ENCODE measurements at regions not wholly inside any gene's neighbourhood (a gene's known extent, or its start where the extent isn't known, plus 50 kb on each side); places are given as distances from the start of the nearest gene placed in this dataset.

DNA sequence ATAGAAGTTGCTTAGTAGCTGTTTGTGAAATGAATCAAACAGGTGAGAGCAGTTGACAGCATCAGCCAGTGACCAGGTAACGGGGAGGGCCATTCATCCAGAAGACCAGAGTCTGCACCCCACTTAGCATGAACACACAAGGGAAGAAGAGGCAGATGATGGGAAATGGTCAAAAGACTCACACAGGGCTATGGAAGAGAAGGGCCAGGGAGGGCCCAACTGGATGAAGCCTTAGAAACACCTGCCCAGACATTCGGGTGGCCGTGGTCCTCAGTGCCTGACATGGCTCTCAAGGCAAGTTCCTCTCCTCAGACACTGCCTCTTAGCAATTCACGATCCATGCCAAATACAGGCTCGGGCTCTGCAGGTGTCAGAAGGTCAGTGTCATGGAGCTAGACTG lies 354.1 kb downstream of the TCERG1L start:
- H3K27me3 ChIP-seq (ENCODE audit: insufficient read depth, low read length) = no peaks in the 10 kb centered on the region
- H3K9ac ChIP-seq (ENCODE audit: extremely low read depth, insufficient read length, low read length) = no peak overlapping the region
- Mint-ChIP-seq H3K36me3 (ENCODE audit: insufficient read depth in 1 of 3, low read depth in 3 of 3) (no peaks in the 10 kb centered on the region; a peak in 1 of 7 replicates), H3K4me3 (no peak overlapping the region), H3K27me3 (ENCODE audit: low read depth) (peaks cover 3% of the 10 kb centered on the region; the same call in 1 of the 2 replicates), H3K27ac (no peak overlapping the region), H3K4me1 (peaks cover 4 to 9% of the 10 kb centered on the region in 2 experiments), H3K9me3 (no peaks in the 10 kb centered on the region; a peak in 2 of 5 replicates)
- H3K23ac ChIP-seq (ENCODE audit: insufficient read length, low read depth, low read length) = no peak overlapping the region
- no peak overlapping the region for H3T11ph ChIP-seq (ENCODE audit: low read length)
- no peak overlapping the region for H3K4me2 ChIP-seq (ENCODE audit: insufficient read depth, insufficient read length, low read length)
- TF ChIP-seq, protein P1, sequence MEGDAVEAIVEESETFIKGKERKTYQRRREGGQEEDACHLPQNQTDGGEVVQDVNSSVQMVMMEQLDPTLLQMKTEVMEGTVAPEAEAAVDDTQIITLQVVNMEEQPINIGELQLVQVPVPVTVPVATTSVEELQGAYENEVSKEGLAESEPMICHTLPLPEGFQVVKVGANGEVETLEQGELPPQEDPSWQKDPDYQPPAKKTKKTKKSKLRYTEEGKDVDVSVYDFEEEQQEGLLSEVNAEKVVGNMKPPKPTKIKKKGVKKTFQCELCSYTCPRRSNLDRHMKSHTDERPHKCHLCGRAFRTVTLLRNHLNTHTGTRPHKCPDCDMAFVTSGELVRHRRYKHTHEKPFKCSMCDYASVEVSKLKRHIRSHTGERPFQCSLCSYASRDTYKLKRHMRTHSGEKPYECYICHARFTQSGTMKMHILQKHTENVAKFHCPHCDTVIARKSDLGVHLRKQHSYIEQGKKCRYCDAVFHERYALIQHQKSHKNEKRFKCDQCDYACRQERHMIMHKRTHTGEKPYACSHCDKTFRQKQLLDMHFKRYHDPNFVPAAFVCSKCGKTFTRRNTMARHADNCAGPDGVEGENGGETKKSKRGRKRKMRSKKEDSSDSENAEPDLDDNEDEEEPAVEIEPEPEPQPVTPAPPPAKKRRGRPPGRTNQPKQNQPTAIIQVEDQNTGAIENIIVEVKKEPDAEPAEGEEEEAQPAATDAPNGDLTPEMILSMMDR (conservative IDR thresholded peaks at IDR 0.05) = no peak
- H3K9me3 ChIP-seq (ENCODE audit: control insufficient read depth, low read depth, low read length) = no peaks in the 10 kb centered on the region
- H3K56ac ChIP-seq (ENCODE audit: insufficient read length, low read depth, low read length) = no peak overlapping the region
- no peak overlapping the region for H2AFZ ChIP-seq (ENCODE audit: low read length)
- no peaks in the 10 kb centered on the region for H3K79me1 ChIP-seq (ENCODE audit: insufficient read depth, low read depth, low read length, poor library complexity, severe bottlenecking)
- H3K14ac ChIP-seq (ENCODE audit: insufficient read depth, low read length) = no peak overlapping the region
- H3K18ac ChIP-seq (ENCODE audit: insufficient read length, low read depth, low read length) = no peak overlapping the region
- DNase-seq = no peak
- H3K79me2 ChIP-seq (ENCODE audit: insufficient read depth, low read length) = no peaks in the 10 kb centered on the region; the same call in 1 of the 2 replicates
- H2BK15ac ChIP-seq (ENCODE audit: low read depth, low read length) = no peak overlapping the region
- H2BK5ac ChIP-seq (ENCODE audit: insufficient read length, low read length) = no peak overlapping the region
- no peak overlapping the region for H4K8ac ChIP-seq (replicated peaks; ENCODE audit: insufficient read length, low read depth, low read length)
- H3K4me1 ChIP-seq (ENCODE audit: insufficient read depth, low read length) = no peaks in the 10 kb centered on the region
- no peak overlapping the region for H3K27ac ChIP-seq (ENCODE audit: insufficient read length, low read depth, low read length)
- H3K23me2 ChIP-seq (ENCODE audit: insufficient read length, low read depth, low read length, poor library complexity, severe bottlenecking) = no peaks in the 10 kb centered on the region
- no peak overlapping the region for H2BK20ac ChIP-seq (ENCODE audit: low read depth, low read length, poor library complexity, severe bottlenecking)
- H4K20me1 ChIP-seq (ENCODE audit: control insufficient read depth, insufficient read depth, insufficient read length) = no peaks in the 10 kb centered on the region
- no peak overlapping the region for H4K91ac ChIP-seq (ENCODE audit: insufficient read length, low read depth, low read length)
- no peak overlapping the region for H4K5ac ChIP-seq (ENCODE audit: insufficient read length, low read depth, low read length)
- H2AK5ac ChIP-seq (ENCODE audit: insufficient read length, low read length) = no peak overlapping the region
- H2BK120ac ChIP-seq (ENCODE audit: low read depth, low read length, poor library complexity, severe bottlenecking) = no peak overlapping the region
- no peak overlapping the region for H3K4ac ChIP-seq (ENCODE audit: low read depth, low read length)
- no peak overlapping the region for H2BK12ac ChIP-seq (ENCODE audit: insufficient read length, low read depth, low read length)
- no CpG with 5 or more reads among the region's 5 CpGs for WGBS (ENCODE audit: extremely low coverage, insufficient read length, low lambda C conversion rate)

Measured in H9 (cell line).